ENCODE measurements at regions not wholly inside any gene's neighbourhood (a gene's known extent, or its start where the extent isn't known, plus 50 kb on each side); places are given as distances from the start of the nearest gene placed in this dataset.

DNA sequence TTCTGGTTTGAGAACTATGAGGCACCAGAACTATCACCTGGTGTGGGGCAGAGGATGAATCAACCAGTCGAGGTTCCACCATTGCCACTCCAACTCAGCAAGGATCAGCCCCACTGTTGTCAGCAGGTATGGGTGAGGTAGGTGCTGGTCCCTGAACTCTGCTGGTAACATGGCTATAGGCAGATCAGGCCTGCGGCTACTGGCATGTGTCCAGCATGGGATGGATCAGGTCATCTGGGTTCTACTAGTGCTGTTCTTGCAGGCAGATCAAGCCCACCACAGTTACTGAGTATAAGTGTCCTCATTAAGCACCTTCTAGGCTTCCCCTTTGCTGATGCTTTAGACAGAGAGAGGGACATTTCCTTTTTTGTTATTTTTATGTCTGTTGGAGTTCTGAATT lies 71.7 kb downstream of the GABRA6 start:
- ATAC-seq (ENCODE audit: insufficient read depth, low FRiP score) = no peak
- Histone ChIP-seq H3K9ac (ENCODE audit: insufficient read depth in 1 of 2, low read length in 2 of 2) (no peak overlapping the region), H3K4me3 (no peak overlapping the region), H3K36me3 (ENCODE audit: control insufficient read depth in 4 of 4, insufficient read depth in 4 of 4, low read length in 4 of 4) (no peaks in the 10 kb centered on the region), H3K27ac (ENCODE audit: low read depth in 1 of 2, low read length in 1 of 2) (no peak overlapping the region), H3K9me3 (ENCODE audit: control insufficient read depth in 4 of 4, insufficient read depth in 3 of 4, low read length in 3 of 4) (peaks cover 0 to 3% (median 0%) of the 10 kb centered on the region in 4 donors), H3K27me3 (ENCODE audit: control insufficient read depth in 3 of 3, insufficient read depth in 3 of 3, low read length in 2 of 3) (no peaks in the 10 kb centered on the region), H3K4me1 (ENCODE audit: control insufficient read depth in 5 of 5, insufficient read depth in 5 of 5, low read length in 5 of 5) (no peaks in the 10 kb centered on the region)
- WGBS, 2 donors = 68 to 72% methylated on average over 2 of the region's 2 CpGs
- TF ChIP-seq, protein P1, sequence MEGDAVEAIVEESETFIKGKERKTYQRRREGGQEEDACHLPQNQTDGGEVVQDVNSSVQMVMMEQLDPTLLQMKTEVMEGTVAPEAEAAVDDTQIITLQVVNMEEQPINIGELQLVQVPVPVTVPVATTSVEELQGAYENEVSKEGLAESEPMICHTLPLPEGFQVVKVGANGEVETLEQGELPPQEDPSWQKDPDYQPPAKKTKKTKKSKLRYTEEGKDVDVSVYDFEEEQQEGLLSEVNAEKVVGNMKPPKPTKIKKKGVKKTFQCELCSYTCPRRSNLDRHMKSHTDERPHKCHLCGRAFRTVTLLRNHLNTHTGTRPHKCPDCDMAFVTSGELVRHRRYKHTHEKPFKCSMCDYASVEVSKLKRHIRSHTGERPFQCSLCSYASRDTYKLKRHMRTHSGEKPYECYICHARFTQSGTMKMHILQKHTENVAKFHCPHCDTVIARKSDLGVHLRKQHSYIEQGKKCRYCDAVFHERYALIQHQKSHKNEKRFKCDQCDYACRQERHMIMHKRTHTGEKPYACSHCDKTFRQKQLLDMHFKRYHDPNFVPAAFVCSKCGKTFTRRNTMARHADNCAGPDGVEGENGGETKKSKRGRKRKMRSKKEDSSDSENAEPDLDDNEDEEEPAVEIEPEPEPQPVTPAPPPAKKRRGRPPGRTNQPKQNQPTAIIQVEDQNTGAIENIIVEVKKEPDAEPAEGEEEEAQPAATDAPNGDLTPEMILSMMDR (IDR thresholded peaks at IDR 0.05; ENCODE audit: control extremely low read depth, extremely low read depth) = no peak
- no peak for DNase-seq

DNA sequence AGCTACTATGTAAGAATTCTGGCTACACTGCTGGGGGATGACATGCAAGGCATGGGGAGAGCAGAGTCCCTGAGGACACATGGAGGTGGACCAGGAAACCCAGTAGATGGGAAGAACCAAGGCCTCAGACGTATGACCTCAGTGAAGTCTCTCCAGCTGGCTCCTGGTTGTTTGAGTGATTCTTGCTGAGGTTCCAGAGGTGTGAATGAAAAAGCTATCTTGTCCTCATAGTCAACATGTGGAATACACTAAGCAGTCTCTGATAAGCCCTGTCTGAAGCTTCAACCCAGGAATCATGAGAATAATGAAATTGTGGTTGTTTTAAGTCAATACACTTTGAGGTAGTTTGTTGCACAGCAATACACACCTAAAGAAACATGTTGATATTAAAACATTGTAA lies 78.0 kb downstream of the GABRA6 start:
- TF ChIP-seq, protein P1 (IDR thresholded peaks at IDR 0.05; ENCODE audit: control extremely low read depth, extremely low read depth) = no peak
- H3K4me3 ChIP-seq = no peak overlapping the region
- DNase-seq (no peak), ATAC-seq (ENCODE audit: insufficient read depth, low FRiP score) (no peak)
- no peaks in the 10 kb centered on the region for H3K36me3 ChIP-seq (ENCODE audit: control insufficient read depth in 4 of 4, insufficient read depth in 4 of 4, low read length in 4 of 4)
- H3K4me1 ChIP-seq (ENCODE audit: control insufficient read depth in 5 of 5, insufficient read depth in 5 of 5, low read length in 5 of 5) = no peaks in the 10 kb centered on the region
- H3K27me3 ChIP-seq (ENCODE audit: control insufficient read depth in 3 of 3, insufficient read depth in 3 of 3, low read length in 2 of 3) = no peaks in the 10 kb centered on the region
- 52 to 57% methylated on average over 1 of the region's 1 CpG for WGBS, 2 donors
- no peak overlapping the region for H3K27ac ChIP-seq (ENCODE audit: low read depth in 1 of 2, low read length in 1 of 2)
- H3K9ac ChIP-seq (ENCODE audit: insufficient read depth in 1 of 2, low read length in 2 of 2) = no peak overlapping the region
- H3K9me3 ChIP-seq (ENCODE audit: control insufficient read depth in 4 of 4, insufficient read depth in 3 of 4, low read length in 3 of 4) = no peaks in the 10 kb centered on the region

DNA sequence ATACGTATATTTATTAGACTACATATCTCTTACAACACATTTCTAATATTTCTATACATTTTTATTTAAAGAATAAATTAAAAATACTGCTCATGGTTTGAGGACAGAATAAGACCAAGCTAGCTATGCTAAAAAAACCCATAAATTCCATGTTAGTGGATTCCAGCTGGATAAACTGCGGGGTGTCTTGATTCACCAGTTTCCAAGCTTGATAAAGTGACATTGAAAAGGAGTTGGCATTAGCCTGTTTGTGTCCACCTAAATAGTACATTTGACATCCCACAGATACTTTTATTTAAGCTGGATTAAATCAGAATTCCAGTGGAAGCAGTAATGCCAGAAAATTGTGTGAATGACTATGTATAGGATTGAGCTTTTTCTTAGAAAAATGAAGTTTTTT lies 80.1 kb downstream of the GABRA6 start:
- no peaks in the 10 kb centered on the region for H3K4me1 ChIP-seq (ENCODE audit: control insufficient read depth in 5 of 5, insufficient read depth in 5 of 5, low read length in 5 of 5)
- 79 to 89% methylated on average over 2 of the region's 2 CpGs for WGBS, 2 donors
- DNase-seq = no peak
- H3K36me3 ChIP-seq (ENCODE audit: control insufficient read depth in 4 of 4, insufficient read depth in 4 of 4, low read length in 4 of 4) = no peaks in the 10 kb centered on the region
- H3K9me3 ChIP-seq (ENCODE audit: control insufficient read depth in 4 of 4, insufficient read depth in 3 of 4, low read length in 3 of 4) = no peaks in the 10 kb centered on the region
- no peak overlapping the region for H3K9ac ChIP-seq (ENCODE audit: insufficient read depth in 1 of 2, low read length in 2 of 2)
- ATAC-seq (ENCODE audit: insufficient read depth, low FRiP score) = no peak
- TF ChIP-seq, protein P1 (IDR thresholded peaks at IDR 0.05; ENCODE audit: control extremely low read depth, extremely low read depth) = no peak
- H3K27me3 ChIP-seq (ENCODE audit: control insufficient read depth in 3 of 3, insufficient read depth in 3 of 3, low read length in 2 of 3) = no peaks in the 10 kb centered on the region
- no peak overlapping the region for H3K27ac ChIP-seq (ENCODE audit: low read depth in 1 of 2, low read length in 1 of 2)
- no peak overlapping the region for H3K4me3 ChIP-seq

DNA sequence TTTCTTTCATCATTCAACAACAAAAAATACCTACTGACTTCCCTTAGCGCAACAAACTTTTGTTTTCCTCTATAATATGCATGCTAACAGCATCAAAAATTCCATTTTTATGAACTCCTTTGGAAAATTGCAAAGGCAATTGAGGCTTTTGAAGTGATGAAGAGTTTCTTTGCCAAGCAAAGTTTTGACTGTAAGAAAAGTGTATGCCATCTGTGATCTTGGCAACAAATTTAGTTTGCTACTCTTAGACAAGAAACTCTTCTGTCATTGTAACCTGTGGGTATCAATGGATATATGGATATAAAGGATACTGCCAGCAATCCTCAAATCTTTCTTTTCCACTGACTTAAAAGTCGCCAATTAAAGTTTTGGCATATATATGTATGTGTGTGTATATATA lies 72.0 kb upstream of the GABRA1 start:
- H3K4me1 ChIP-seq (ENCODE audit: control insufficient read depth in 5 of 5, insufficient read depth in 5 of 5, low read length in 5 of 5) = no peaks in the 10 kb centered on the region
- TF ChIP-seq, protein P1 (IDR thresholded peaks at IDR 0.05; ENCODE audit: control extremely low read depth, extremely low read depth) = no peak
- H3K36me3 ChIP-seq (ENCODE audit: control insufficient read depth in 4 of 4, insufficient read depth in 4 of 4, low read length in 4 of 4) = no peaks in the 10 kb centered on the region
- no peak overlapping the region for H3K27ac ChIP-seq (ENCODE audit: low read depth in 1 of 2, low read length in 1 of 2)
- WGBS, 2 donors = 88% methylated on average over 2 of the region's 2 CpGs
- ATAC-seq (ENCODE audit: insufficient read depth, low FRiP score) (no peak), DNase-seq (no peak)
- H3K9me3 ChIP-seq (ENCODE audit: control insufficient read depth in 4 of 4, insufficient read depth in 3 of 4, low read length in 3 of 4) = no peaks in the 10 kb centered on the region
- H3K4me3 ChIP-seq = no peak overlapping the region
- H3K27me3 ChIP-seq (ENCODE audit: control insufficient read depth in 3 of 3, insufficient read depth in 3 of 3, low read length in 2 of 3) = no peaks in the 10 kb centered on the region
- no peak overlapping the region for H3K9ac ChIP-seq (ENCODE audit: insufficient read depth in 1 of 2, low read length in 2 of 2)
